GM12878 (cell line): ENCODE measurements at regions not wholly inside any gene's neighbourhood (a gene's known extent, or its start where the extent isn't known, plus 50 kb on each side); places are given as distances from the start of the nearest gene placed in this dataset.

Source experiments
- ATAC-seq: fragments of 200-7000 bp; cut with Tn5 transposase; 3 replicates; pipeline ENCODE4 v1.9.1; 2020; ENCODE audit warnings: mild to moderate bottlenecking, moderate library complexity
- BruUV-seq: library from RNA; stranded (reverse); fragments of 400-500 nt; replicated peaks from 2 replicates; lab custom pipeline; 2021; lab: Mats Ljungman, UMichigan
- CTCF ChIA-PET: fragments of 300-600 bp; sonication (Branson Sonifier 250); formaldehyde crosslinking; extraction: SDS; loops from one replicate; lab custom pipeline; 2021; ENCODE audit warnings: inconsistent platforms; lab: Yijun Ruan, JAX
- POLR2A ChIA-PET: fragments of 350-600 bp; formaldehyde crosslinking; extraction: SDS; loops from one replicate; lab custom pipeline; 2021; ENCODE audit warnings: inconsistent platforms; lab: Charles Lee
- RAD21 ChIA-PET: fragments of 300-600 bp; sonication (Branson Sonifier 250); formaldehyde crosslinking; loops from one replicate; lab custom pipeline; 2023; ENCODE audit warnings: antibody characterized with exemption; ENCODE audit not compliant: unreplicated experiment; lab: Charles Lee
- SMC1A ChIA-PET: fragments of 300-600 bp; sonication (Branson Sonifier 250); formaldehyde crosslinking; loops from one replicate; lab custom pipeline; 2023; ENCODE audit not compliant: unreplicated experiment, uncharacterized antibody; lab: Charles Lee
- DNase-seq: peaks from one replicate; pipeline ENCODE4 v3.0.0-alpha.2; 2011; ENCODE audit warnings: low read depth, low spot score
- FAIRE-seq: peaks from 3 replicates; lab custom pipeline; 2011; peaks lifted over from hg19 to GRCh38; lab: Jason Lieb, UNC
- H2AFZ ChIP-seq: 2 replicates; pipeline ENCODE4 v1.6.0; 2011; ENCODE audit warnings: low read depth, low read length, control low read depth; ENCODE audit not compliant: control insufficient read depth
- H3K27ac ChIP-seq: 2 replicates; pipeline ENCODE4 v1.5.1; 2011; ENCODE audit warnings: control low read depth; ENCODE audit not compliant: control insufficient read depth, insufficient read depth
- H3K27me3 ChIP-seq, 2 experiments: replicated peaks in 1 of 2; 2 replicates each; pipeline versions ENCODE4 v1.6.0 to v1.6.1; 2011; ENCODE audit warnings: low read length in 1 of 2; ENCODE audit not compliant: control insufficient read depth in 2 of 2, insufficient read depth in 2 of 2
- H3K36me3 ChIP-seq, 2 experiments: 2 replicates each; pipeline ENCODE4 v1.5.1; 2011; ENCODE audit warnings: low read length in 1 of 2; ENCODE audit not compliant: control insufficient read depth in 2 of 2, insufficient read depth in 2 of 2
- H3K4me1 ChIP-seq: 2 replicates; pipeline ENCODE4 v1.6.1; 2011; ENCODE audit warnings: mild to moderate bottlenecking, low read length, moderate library complexity, mixed read lengths; ENCODE audit not compliant: control insufficient read depth, insufficient read depth
- H3K4me2 ChIP-seq: 2 replicates; pipeline ENCODE4 v1.6.0; 2011; ENCODE audit warnings: control low read depth; ENCODE audit not compliant: control insufficient read depth, insufficient read depth
- H3K4me3 ChIP-seq: fragments of 200-600 bp; sonication (generic); 2 replicates; pipeline ENCODE4 v1.5.1; 2016
- H3K79me2 ChIP-seq: 2 replicates; pipeline ENCODE4 v1.6.0; 2011; ENCODE audit warnings: low read length; ENCODE audit not compliant: control insufficient read depth, insufficient read depth
- H3K9ac ChIP-seq: 2 replicates; pipeline ENCODE4 v1.8.0; 2011; ENCODE audit warnings: low read length, control low read depth, mixed read lengths; ENCODE audit not compliant: control insufficient read depth, insufficient read depth
- H3K9me3 ChIP-seq: replicated peaks from 3 replicates; pipeline ENCODE4 v1.5.1; 2011; ENCODE audit warnings: mild to moderate bottlenecking, low read length; ENCODE audit not compliant: control insufficient read depth, insufficient read depth
- H4K20me1 ChIP-seq: 2 replicates; pipeline ENCODE4 v1.6.0; 2011; ENCODE audit not compliant: control insufficient read depth, insufficient read depth
- ASH2L ChIP-seq: fragments of 300-600, 200-600 bp; sonication (generic); IDR thresholded peaks from 2 replicates; pipeline ENCODE4 v1.6.1; 2017; ENCODE audit warnings: low read depth, mild to moderate bottlenecking, borderline replicate concordance
- ATF7 ChIP-seq: fragments of 450-650 bp; IDR thresholded peaks from 2 replicates; pipeline ENCODE4 v1.6.1; 2016; ENCODE audit warnings: low read depth, mild to moderate bottlenecking
- BMI1 ChIP-seq: fragments of 450-650 bp; IDR thresholded peaks from 2 replicates; pipeline ENCODE4 v1.6.1; 2016; ENCODE audit warnings: mild to moderate bottlenecking, moderate library complexity, borderline replicate concordance
- CBX3 ChIP-seq: fragments of 200-600 bp; sonication (generic); IDR thresholded peaks from 2 replicates; pipeline ENCODE4 v1.6.1; 2016; ENCODE audit warnings: low read depth, borderline replicate concordance
- CEBPB ChIP-seq, 2 experiments: fragments of 150-350 bp in 1 of 2; IDR thresholded peaks; 2 replicates each; pipeline ENCODE4 v1.6.1; 2012 to 2014; ENCODE audit warnings: low read depth in 2 of 2, low read length in 2 of 2, borderline replicate concordance in 1 of 2, inconsistent platforms in 1 of 2
- ETV6 ChIP-seq, 2 experiments: fragments of 450-650 bp in 1 of 2; IDR thresholded peaks in 1 of 2; conservative IDR thresholded peaks in 1 of 2; 2 replicates each; pipeline ENCODE4 v1.6.1; 2014; ENCODE audit warnings: antibody characterized with exemption in 1 of 2, borderline replicate concordance in 1 of 2, low read depth in 1 of 2, mild to moderate bottlenecking in 1 of 2, moderate library complexity in 1 of 2
- NR2C2 ChIP-seq: IDR thresholded peaks from 2 replicates; pipeline ENCODE4 v1.6.1; 2011; ENCODE audit warnings: borderline replicate concordance, low read depth; ENCODE audit not compliant: control insufficient read depth, insufficient read length
- PAX8 ChIP-seq: fragments of 450-650 bp; IDR thresholded peaks from 2 replicates; pipeline ENCODE4 v1.6.1; 2017; ENCODE audit warnings: mild to moderate bottlenecking, moderate library complexity
- PBX3 ChIP-seq: IDR thresholded peaks from 2 replicates; pipeline ENCODE4 v1.6.1; 2011; ENCODE audit warnings: mild to moderate bottlenecking, low read depth, low read length, moderate library complexity; ENCODE audit not compliant: insufficient replicate concordance
- POU2F2 ChIP-seq: IDR thresholded peaks from 3 replicates; pipeline ENCODE4 v1.6.1; 2011; ENCODE audit warnings: low read depth, mild to moderate bottlenecking, low read length, borderline replicate concordance
- RAD51 ChIP-seq: fragments of 450-650 bp; IDR thresholded peaks from 2 replicates; pipeline ENCODE4 v1.6.1; 2016; ENCODE audit warnings: moderate library complexity, mild to moderate bottlenecking, inconsistent platforms
- RELA ChIP-seq: fragments of 450-650 bp; IDR thresholded peaks from 2 replicates; pipeline ENCODE4 v1.8.0; 2014; ENCODE audit warnings: borderline replicate concordance; ENCODE audit not compliant: partially characterized antibody
- SIX5 ChIP-seq: IDR thresholded peaks from 2 replicates; pipeline ENCODE4 v1.6.1; 2011; ENCODE audit warnings: mild to moderate bottlenecking, low read depth, low read length, moderate library complexity; ENCODE audit not compliant: severe bottlenecking
- STAT3 ChIP-seq: IDR thresholded peaks from 2 replicates; pipeline ENCODE4 v1.6.1; 2011; ENCODE audit warnings: low read depth, low read length, improper control_type of control experiment
- WGBS: methylation state at CpG from one replicate; pipeline ENCODE4 v1.1.6; 2016; ENCODE audit warnings: low lambda C conversion rate; ENCODE audit not compliant: insufficient replicate concordance, insufficient coverage; ENCODE audit errors: missing lambda C conversion rate; 5-methylcytosine and 5-hydroxymethylcytosine counted together
- in situ Hi-C: fragments of 300-500 bp; cut with MboI; formaldehyde crosslinking; loops from 9 replicates; pipeline ENCODE4 v1.14.3; 2018; ENCODE audit warnings: mixed read lengths
- intact Hi-C: fragments of 100-400 bp; cut with micrococcal nuclease; formaldehyde crosslinking; loops from one replicate; pipeline ENCODE4 v1.14.2; 2022; ENCODE audit not compliant: unreplicated experiment

- in situ Hi-C loops (no loop called here), intact Hi-C loops (no loop called here)
- 4% methylated on average over 5 of the region's 5 CpGs for WGBS
- no TSS peak for BruUV-seq
- POLR2A ChIA-PET, result no interaction called here
- H4K20me1 ChIP-seq, result no peaks in the 10 kb centered on the region
- SMC1A ChIA-PET, result interaction anchor here (0.6 kb wide), 1 partner anchor 213 kb away, joined by 3 read pairs; no protein-coding TSS in a partner anchor
- no peak overlapping the region for H3K4me2 ChIP-seq
- CTCF ChIA-PET, result no interaction called here
- no peaks in the 10 kb centered on the region for H3K79me2 ChIP-seq
- no peak overlapping the region for H3K27ac ChIP-seq
- H3K4me1 ChIP-seq, result no peaks in the 10 kb centered on the region
- ATAC-seq (no peak), FAIRE-seq (no peak), DNase-seq (no peak)
- H3K27me3 ChIP-seq, result no peaks in the 10 kb centered on the region
- no peak overlapping the region for H2AFZ ChIP-seq
- H3K9me3 ChIP-seq, result no peaks in the 10 kb centered on the region; the same call in 2 of the 3 replicates
- RAD21 ChIA-PET, result no interaction called here
- TF ChIP-seq PAX8 (no peak), STAT3 (no peak), SIX5 (no peak), ATF7 (no peak), PBX3 (no peak), RELA (no peak)
- TF ChIP-seq, all 136 proteins: peak for 0
- Histone ChIP-seq H3K4me3 (no peak overlapping the region), H3K36me3 (no peaks in the 10 kb centered on the region), H3K9ac (no peak overlapping the region)
Observed at GRCh38 chr12:113619202-113619601, 147.5 kb upstream of the LHX5 start.

- intact Hi-C loops (no loop called here), in situ Hi-C loops (no loop called here)
- Histone ChIP-seq H3K9me3 (no peaks in the 10 kb centered on the region), H3K79me2 (no peaks in the 10 kb centered on the region), H3K9ac (no peak overlapping the region), H2AFZ (no peak overlapping the region), H3K27me3 (peaks cover 4 to 7% of the 10 kb centered on the region in 2 experiments; a peak in 3 of 4 replicates), H3K27ac (no peak overlapping the region), H3K4me1 (no peaks in the 10 kb centered on the region), H3K4me3 (no peak overlapping the region), H3K4me2 (no peak overlapping the region), H4K20me1 (no peaks in the 10 kb centered on the region), H3K36me3 (no peaks in the 10 kb centered on the region)
- 21% methylated on average over 2 of the region's 2 CpGs for WGBS
- no peak for FAIRE-seq
- ChIA-PET CTCF (no interaction called here), SMC1A (no interaction called here), RAD21 (no interaction called here), POLR2A (no interaction called here)
- no peak for DNase-seq
- BruUV-seq, result no TSS peak
- no peak for ATAC-seq
- TF ChIP-seq CEBPB (IDR thresholded peaks at IDR 0.05; ENCODE audit: borderline replicate concordance in 1 of 2, low read depth in 2 of 2, low read length in 2 of 2) (no peak), CBX3 (no peak), ASH2L (no peak), POU2F2 (no peak), BMI1 (no peak), RAD51 (no peak), NR2C2 (no peak), ETV6 (conservative IDR thresholded peaks at IDR 0.05 in 1 of 2, IDR thresholded peaks at IDR 0.05 in 1 of 2; ENCODE audit: borderline replicate concordance in 1 of 2, low read depth in 1 of 2) (no peak)
Observed at GRCh38 chr12:113613414-113613813, 141.7 kb upstream of the LHX5 start.
